Glomerular visceral epithelial cell (primary cell): ENCODE measurements at regions not wholly inside any gene's neighbourhood (a gene's known extent, or its start where the extent isn't known, plus 50 kb on each side); places are given as distances from the start of the nearest gene placed in this dataset.

Experiments used
- DNase-seq: peaks from one replicate; pipeline ENCODE4 v3.0.0-alpha.2; 2016; ENCODE audit errors: extremely low spot score

GRCh38 chr1:30318864-30319718, 404.3 kb downstream of the MATN1 start:
- DNase-seq = no peak

GRCh38 chr1:30318413-30318812, 405.0 kb downstream of the MATN1 start:
- DNase-seq = no peak

- DNase-seq = no peak
Observed at GRCh38 chr1:30317921-30318320, 405.5 kb downstream of the MATN1 start.

- DNase-seq = no peak
Observed at GRCh38 chr1:30316056-30316455, 407.3 kb downstream of the MATN1 start.

GRCh38 chr1:30315185-30315960, 408.0 kb downstream of the MATN1 start:
- no peak for DNase-seq

GRCh38 chr1:30314591-30314990, 408.8 kb downstream of the MATN1 start:
- no peak for DNase-seq

- DNase-seq = no peak
Observed at GRCh38 chr1:30313584-30313983, 409.8 kb downstream of the MATN1 start.

GRCh38 chr1:30313176-30313575, 410.2 kb downstream of the MATN1 start:
- no peak for DNase-seq

GRCh38 chr1:30312226-30312625, 411.2 kb downstream of the MATN1 start:
- no peak for DNase-seq

GRCh38 chr1:30311749-30312148, 411.6 kb downstream of the MATN1 start:
- DNase-seq = no peak

GRCh38 chr1:30310966-30311742, 412.2 kb downstream of the MATN1 start:
- no peak for DNase-seq

- DNase-seq = no peak
Observed at GRCh38 chr1:30307182-30307581, 416.2 kb downstream of the MATN1 start.

GRCh38 chr1:30305519-30305918, 417.9 kb downstream of the MATN1 start:
- no peak for DNase-seq

- no peak for DNase-seq
Observed at GRCh38 chr1:30305061-30305460, 418.3 kb downstream of the MATN1 start.

- DNase-seq = no peak
Observed at GRCh38 chr1:30304080-30304479, 419.3 kb downstream of the MATN1 start.

GRCh38 chr1:30303387-30303786, 420.0 kb downstream of the MATN1 start:
- DNase-seq = no peak

- no peak for DNase-seq
Observed at GRCh38 chr1:30302858-30303257, 420.5 kb downstream of the MATN1 start.

- no peak for DNase-seq
Observed at GRCh38 chr1:30300669-30301068, 422.7 kb downstream of the MATN1 start.

- no peak for DNase-seq
Observed at GRCh38 chr1:30299393-30299792, 424.0 kb downstream of the MATN1 start.

GRCh38 chr1:30295674-30296073, 427.7 kb downstream of the MATN1 start:
- no peak for DNase-seq

- no peak for DNase-seq
Observed at GRCh38 chr1:30295266-30295665, 428.1 kb downstream of the MATN1 start.

- no peak for DNase-seq
Observed at GRCh38 chr1:30294508-30294907, 428.9 kb downstream of the MATN1 start.
